GM21526 (cell line): ENCODE measurements at regions not wholly inside any gene's neighbourhood (a gene's known extent, or its start where the extent isn't known, plus 50 kb on each side); places are given as distances from the start of the nearest gene placed in this dataset.

Experiments
- ATAC-seq: cut with Tn5 transposase; IDR thresholded peaks from one replicate; pipeline ENCODE4 v1.9.1; 2021; ENCODE audit warnings: moderate library complexity; ENCODE audit not compliant: unreplicated experiment, low FRiP score

DNA sequence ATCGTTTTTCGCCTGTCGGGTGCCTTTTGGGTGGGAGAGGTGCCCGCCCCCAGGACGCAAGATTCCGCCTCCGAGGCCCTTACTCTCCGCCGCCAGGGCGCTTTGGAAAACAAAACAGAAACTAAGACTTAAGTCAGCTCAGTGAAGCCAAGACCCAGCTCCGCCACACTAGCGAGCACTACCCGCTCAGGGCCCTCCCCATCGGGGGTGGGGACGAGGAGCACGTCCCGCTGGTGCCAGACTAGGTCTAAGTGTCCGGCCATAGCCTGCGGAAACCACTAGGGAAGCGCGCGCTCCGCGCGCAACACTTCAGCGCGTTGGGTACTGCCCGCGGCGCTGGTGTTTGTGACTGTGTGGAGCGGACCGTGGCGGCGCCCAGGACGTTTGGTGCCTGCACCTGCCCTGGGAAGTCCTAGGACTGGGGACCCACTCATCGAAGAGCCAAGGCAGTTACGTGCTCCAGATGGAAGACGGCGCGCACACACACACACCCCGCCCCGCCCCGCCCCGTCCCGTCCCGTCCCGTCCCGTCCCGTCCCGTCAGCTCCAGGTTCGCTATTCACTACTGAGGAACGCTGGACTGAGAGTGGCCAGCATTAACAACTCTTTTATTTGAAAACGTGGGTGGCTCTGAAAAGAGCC, 57.6 kb upstream of the BOLA1 start:
- peak; percentile 36 for ATAC-seq

DNA sequence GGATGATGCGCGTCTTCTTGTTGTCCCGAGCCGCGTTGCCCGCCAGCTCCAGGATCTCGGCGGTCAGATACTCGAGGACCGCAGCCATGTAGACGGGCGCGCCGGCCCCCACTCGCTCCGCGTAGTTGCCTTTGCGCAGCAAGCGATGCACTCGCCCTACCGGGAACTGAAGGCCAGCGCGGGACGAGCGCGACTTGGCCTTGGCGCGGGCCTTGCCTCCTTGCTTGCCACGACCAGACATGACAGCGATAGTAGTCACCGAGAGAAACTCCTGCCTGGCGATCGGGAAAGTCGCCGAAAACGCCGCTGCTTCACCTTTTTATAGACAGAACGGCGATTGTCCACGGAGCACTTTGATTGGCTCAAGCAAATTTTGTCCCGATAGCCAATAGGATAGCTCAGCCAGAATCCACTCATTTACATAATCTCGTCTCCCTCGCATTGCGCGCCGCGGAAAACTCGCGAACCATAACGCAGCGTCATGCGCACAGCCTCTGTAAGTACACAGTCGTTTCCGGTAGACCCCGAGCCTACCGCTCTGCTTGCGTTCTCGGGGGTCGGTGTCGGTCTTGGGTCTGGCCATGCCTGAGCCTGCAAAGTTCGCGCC, 56.8 kb upstream of the BOLA1 start:
- peak; percentile 46 for ATAC-seq

DNA sequence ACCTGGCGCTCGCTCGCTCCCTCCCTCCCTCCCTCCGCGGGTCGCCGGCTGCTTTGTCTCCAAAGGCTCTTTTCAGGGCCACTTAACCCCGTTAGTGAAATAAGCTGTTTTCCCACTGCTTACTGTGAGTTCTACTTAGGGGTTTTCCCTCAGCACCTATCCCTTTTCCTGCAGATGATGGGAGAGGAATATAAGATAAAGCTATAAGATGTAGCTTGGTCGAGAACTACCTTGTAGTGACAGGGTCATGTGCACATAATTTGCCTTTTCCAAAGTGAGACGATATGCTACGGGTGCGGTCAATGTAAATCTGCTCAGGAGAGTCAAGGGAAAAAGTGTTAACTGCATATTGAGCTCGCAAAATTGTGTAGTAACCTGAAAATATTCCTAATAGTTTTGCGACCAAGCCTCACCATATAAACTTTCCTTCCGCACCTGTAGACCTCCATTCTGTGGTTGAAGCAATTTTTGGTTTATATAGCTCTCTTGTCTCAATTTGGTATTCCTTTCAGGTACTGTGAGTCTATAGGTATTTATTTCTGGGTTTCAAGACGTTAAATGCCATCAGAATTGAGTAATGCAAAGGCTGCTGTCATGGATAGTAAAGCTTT, 55.8 kb upstream of the BOLA1 start:
- ATAC-seq: no peak

DNA sequence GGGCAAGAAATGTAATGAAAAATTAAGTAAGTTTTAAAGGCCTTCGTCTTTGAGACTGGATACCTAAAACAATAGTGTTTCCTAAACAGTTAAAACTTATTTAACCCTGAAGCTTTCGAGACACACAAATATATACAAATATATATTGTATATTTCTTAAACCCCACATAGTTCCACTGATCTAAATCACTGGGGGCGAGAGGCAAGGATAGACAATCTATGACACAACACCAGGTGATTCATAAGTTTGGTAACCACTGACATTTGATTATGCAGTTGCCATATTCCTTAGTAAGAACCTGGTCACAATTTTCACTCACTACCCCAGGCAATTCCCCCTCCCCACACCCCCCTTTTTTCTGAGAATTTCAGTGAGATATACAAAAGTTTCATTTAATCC, 55.3 kb upstream of the BOLA1 start:
- ATAC-seq: no peak

DNA sequence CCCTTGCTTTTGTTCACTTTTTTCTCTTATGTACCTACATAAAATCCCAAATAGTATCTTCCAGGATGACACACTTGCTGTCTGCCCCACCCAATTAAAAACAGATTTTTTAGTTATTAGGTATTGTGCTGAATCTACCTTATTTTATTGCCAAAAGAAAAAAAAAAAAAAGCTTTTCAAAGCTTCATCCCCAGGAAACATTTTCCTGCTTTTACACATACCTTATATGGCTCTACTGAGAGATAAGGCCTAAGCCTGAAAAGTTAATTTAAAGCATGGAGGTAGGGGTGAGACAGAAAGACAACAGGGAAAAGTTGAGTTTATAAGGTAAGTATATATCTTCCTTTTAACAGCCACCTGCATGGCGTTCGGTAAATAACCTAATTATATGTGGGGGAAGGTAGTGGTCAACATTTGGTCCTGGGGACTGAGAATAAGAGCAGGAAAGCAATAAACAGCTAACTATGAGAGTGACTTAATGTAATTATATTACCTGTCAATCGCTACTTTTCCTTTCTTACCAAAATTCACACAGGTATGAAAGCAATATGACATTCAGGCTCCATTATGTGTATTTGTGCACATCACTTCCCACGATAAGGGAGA, 54.6 kb upstream of the BOLA1 start:
- no peak for ATAC-seq

DNA sequence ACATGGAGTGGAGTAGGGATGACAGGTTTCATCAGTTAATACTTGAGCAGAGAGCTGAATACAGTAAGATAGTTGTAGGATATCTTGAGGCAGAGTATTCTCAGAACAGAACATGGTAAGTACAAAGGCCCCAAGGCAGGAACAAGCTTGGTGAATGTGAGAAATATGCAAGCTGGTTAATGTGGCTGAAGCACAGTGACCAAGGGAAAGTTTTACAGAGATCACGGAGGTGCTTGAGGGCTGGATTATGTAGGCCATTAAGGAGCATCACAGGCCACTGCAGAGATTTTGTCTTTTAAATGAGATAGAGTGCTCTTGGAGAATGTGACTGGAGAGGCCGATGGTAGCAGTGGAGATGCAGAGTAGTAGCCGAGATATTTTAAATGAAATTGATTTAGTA, 54.0 kb upstream of the BOLA1 start:
- ATAC-seq: no peak

DNA sequence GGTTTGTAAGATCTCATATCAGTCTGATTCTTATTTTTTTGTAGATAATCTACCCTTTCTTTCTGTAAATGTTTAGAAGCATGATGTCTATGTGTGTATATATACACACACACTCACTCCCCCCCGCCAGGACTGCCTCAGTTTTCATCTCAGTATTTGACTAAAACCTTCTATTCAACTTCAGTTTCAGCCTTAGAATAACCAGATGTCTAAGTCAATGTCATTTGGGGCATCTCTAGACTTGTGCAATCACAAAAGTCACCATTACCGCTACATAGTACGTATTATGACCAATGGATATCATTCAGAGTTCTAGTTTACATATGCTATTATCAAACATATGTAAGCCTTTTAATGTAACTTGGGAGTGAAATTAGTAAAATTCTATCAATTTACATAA, 53.3 kb upstream of the BOLA1 start:
- no peak for ATAC-seq

DNA sequence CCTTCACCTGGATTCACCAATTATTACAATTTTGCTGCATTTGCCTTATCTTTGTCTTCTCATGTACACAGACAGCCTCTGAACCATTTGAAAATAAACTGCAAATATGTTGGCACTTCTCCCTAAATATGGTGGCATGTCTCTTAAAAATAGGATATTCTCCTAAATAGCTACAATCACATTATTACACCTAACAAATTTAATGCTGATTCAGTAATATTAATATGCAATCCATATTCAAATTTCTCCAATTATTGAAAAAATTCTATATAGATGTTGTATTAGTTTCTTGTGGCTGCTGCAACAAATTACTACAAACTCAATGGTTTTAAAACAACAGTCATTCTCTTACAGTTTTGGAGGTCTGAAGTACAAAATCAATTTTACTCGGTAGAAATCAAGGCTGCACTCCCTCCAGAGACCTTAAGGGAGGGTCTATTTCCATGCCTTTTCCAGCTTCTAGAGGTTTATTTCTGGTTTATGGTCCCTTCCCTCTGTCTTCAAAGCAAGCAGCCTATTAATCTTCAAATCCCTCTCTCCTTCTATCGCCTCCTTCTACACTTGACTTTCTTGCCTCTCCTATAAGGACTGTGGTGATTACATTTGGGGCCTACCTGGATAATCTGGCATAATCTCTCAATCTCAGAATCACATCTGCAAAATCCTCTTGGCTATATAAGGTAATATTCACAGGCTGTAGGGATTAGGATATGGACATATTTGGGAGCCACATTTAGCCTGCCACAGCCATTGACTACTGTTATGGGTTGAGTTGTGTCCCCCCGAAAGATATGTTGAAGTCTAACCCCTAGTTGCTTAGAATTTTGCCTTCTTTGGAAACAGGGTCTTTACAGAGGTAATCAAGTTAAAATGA, 52.5 kb upstream of the BOLA1 start:
- no peak for ATAC-seq

DNA sequence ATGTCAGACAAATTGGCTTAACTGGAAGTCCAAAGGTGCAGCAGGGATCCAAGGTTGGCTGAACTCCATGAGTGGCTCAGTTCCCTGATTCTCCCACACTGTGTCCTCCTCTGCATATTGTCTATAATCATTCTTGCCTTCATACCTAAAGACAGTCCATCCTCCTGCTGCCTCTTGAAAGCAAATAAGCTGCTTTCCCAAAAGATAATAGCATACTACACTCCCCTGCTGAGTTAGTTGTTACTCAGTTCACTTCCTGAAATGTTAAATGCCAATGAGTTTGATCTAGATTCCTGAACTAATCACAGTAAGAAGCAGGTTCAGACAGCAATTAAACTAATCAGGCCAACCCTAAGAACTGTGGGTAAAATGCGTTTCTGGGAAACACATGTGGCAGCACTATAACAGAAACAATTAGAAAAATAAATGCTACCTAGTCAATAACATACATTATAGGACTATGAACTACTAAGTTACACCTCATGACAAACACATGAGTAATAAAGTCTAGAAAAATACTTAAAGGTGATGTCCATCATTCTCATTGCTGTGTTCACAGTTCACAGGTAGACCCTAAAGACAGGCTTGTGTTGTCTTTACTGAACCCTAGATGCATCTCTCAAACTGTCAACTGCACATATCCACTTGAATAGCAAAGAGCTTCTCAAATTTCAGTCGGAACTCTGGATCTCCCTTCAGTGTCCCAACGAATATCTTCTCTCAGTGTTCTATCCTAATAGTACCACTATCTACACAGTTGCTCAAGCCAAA, 50.8 kb upstream of the BOLA1 start:
- no peak for ATAC-seq

DNA sequence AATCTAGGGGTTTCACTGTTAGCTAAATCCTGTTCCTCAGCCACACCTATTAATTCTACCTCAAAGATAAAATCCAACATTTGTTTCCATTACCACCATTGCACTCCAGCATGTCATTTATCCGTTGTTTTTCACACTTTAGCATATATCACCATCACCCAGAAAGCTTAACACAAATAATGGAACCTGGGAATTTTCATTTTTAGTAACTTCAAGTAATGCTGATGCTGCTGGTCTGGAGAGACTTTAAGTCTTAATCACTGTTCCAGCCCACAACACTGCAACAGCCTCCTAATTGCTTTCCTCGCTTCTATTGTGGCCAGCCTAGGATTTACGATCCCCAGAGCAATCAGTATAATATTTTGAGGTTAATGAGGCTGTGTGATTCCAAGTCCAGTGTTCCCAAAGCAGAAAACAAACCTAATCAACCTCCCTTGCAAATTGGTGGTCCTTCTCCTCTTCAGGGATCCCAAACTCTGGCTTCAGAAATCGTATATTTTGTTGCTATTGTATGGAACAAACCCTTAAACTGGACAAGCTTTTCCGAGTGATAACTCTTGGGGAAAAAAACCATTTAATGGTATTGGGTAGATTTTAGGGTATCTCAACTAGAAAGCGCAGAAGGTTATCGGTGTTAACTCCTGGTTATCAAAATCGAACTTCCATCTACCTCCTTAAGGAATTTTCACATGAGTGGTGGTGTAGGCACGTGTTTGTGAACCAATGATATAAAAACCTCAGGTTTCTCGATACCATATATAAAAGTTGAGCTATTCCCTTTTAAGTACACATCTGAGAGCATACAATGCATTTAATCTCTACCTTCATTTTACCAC, 50.0 kb upstream of the BOLA1 start:
- no peak for ATAC-seq
